ENCODE measurements at regions not wholly inside any gene's neighbourhood (a gene's known extent, or its start where the extent isn't known, plus 50 kb on each side); places are given as distances from the start of the nearest gene placed in this dataset.

- Histone ChIP-seq H3K56ac (ENCODE audit: extremely low read depth, insufficient read depth, low read length) (no peak overlapping the region), H4K5ac (ENCODE audit: low read depth, low read length) (no peak overlapping the region), H3K27ac (ENCODE audit: insufficient read depth, low read length) (no peak overlapping the region), H2AK9ac (replicated peaks; ENCODE audit: low read depth, low read length, poor library complexity) (no peak overlapping the region), H3K9me1 (ENCODE audit: insufficient read depth, low read length) (no peaks in the 10 kb centered on the region), H2BK5ac (ENCODE audit: low read depth, low read length, poor library complexity, severe bottlenecking) (no peak overlapping the region), H3K36me3 (ENCODE audit: control insufficient read depth, insufficient read depth, low read length) (no peaks in the 10 kb centered on the region), H3K4me1 (ENCODE audit: control insufficient read depth, insufficient read depth, low read length) (no peaks in the 10 kb centered on the region), H3K23ac (ENCODE audit: low read depth, low read length) (no peak overlapping the region), H2BK20ac (ENCODE audit: low read depth, low read length) (no peak overlapping the region), H3K18ac (ENCODE audit: low read depth, low read length) (no peak overlapping the region), H3K9ac (ENCODE audit: low read depth, low read length) (no peak overlapping the region), H4K91ac (ENCODE audit: insufficient read depth, low read depth, low read length) (no peak overlapping the region), H2AFZ (replicated peaks; ENCODE audit: low read length, poor library complexity) (no peak overlapping the region), H2AK5ac (ENCODE audit: low read depth, low read length) (no peak overlapping the region), H2BK120ac (ENCODE audit: low read depth, low read length) (no peak overlapping the region), H3K79me1 (ENCODE audit: low read depth in 1 of 2, low read length in 2 of 2) (no peaks in the 10 kb centered on the region), H3K4ac (ENCODE audit: low read depth, low read length) (no peak overlapping the region), H4K20me1 (ENCODE audit: insufficient read depth, low read length) (no peaks in the 10 kb centered on the region), H3K14ac (replicated peaks; ENCODE audit: low read depth, low read length) (no peak overlapping the region), H3K4me2 (ENCODE audit: low read depth, low read length) (no peak overlapping the region), H4K8ac (ENCODE audit: low read depth in 2 of 2, low read length in 2 of 2) (no peak overlapping the region), H3K9me3 (ENCODE audit: control insufficient read depth, insufficient read depth, low read length) (peaks cover 13% of the 10 kb centered on the region), H2BK15ac (ENCODE audit: low read depth, low read length) (no peak overlapping the region), H3K27me3 (ENCODE audit: control insufficient read depth, insufficient read depth, low read length) (no peaks in the 10 kb centered on the region), H3K4me3 (ENCODE audit: insufficient read depth, low read depth, low read length) (no peak overlapping the region)
- WGBS, 2 experiments (ENCODE audit: extremely low coverage in 2 of 2, insufficient read length in 1 of 2) = 0% methylated on average over 1 of the region's 3 CpGs; no CpG with 5 or more reads in 1 of the 2 experiments
- dilution Hi-C loops (cut with HindIII; ENCODE audit: low sequenced_read_pairs, unreplicated experiment) (no loop called here), intact Hi-C loops (cut with micrococcal nuclease) (no loop called here), in situ Hi-C loops (cut with MboI; ENCODE audit: low sequenced_read_pairs) (no loop called here)
- TF ChIP-seq CEBPB (IDR thresholded peaks at IDR 0.05; ENCODE audit: low read depth, low read length) (no peak), SMC3 (IDR thresholded peaks at IDR 0.05; ENCODE audit: low read depth, low read length) (no peak), CHD1 (IDR thresholded peaks at IDR 0.05; ENCODE audit: low read depth, low read length) (no peak), POLR2A (IDR thresholded peaks at IDR 0.05; ENCODE audit: low read depth, low read length) (no peak), RCOR1 (IDR thresholded peaks at IDR 0.05; ENCODE audit: insufficient replicate concordance, low read length) (no peak), RAD21 (IDR thresholded peaks at IDR 0.05; ENCODE audit: low read length) (no peak)
- TF ChIP-seq, protein P1, sequence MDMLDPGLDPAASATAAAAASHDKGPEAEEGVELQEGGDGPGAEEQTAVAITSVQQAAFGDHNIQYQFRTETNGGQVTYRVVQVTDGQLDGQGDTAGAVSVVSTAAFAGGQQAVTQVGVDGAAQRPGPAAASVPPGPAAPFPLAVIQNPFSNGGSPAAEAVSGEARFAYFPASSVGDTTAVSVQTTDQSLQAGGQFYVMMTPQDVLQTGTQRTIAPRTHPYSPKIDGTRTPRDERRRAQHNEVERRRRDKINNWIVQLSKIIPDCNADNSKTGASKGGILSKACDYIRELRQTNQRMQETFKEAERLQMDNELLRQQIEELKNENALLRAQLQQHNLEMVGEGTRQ (IDR thresholded peaks at IDR 0.05; ENCODE audit: low read depth, low read length) = no peak
- DNase-seq = no peak
- ChIA-PET CTCF (no interaction called here), POLR2A (ENCODE audit: unreplicated experiment) (no interaction called here)
- no peak for ATAC-seq (ENCODE audit: low read depth)
- no TSS peak for BruUV-seq (replicated peaks)
These were observed 298.5 kb upstream of the PROX1 start for GRCh38 chr1:213689260-213689659.

Measured in IMR-90 (cell line).